IPS DF 19.7 (cell line): ENCODE measurements at regions not wholly inside any gene's neighbourhood (a gene's known extent, or its start where the extent isn't known, plus 50 kb on each side); places are given as distances from the start of the nearest gene placed in this dataset.

Experiments used
- DNase-seq: peaks from one replicate; pipeline ENCODE4 v3.0.0-alpha.2; 2013; ENCODE audit warnings: low read depth, low spot score

DNA sequence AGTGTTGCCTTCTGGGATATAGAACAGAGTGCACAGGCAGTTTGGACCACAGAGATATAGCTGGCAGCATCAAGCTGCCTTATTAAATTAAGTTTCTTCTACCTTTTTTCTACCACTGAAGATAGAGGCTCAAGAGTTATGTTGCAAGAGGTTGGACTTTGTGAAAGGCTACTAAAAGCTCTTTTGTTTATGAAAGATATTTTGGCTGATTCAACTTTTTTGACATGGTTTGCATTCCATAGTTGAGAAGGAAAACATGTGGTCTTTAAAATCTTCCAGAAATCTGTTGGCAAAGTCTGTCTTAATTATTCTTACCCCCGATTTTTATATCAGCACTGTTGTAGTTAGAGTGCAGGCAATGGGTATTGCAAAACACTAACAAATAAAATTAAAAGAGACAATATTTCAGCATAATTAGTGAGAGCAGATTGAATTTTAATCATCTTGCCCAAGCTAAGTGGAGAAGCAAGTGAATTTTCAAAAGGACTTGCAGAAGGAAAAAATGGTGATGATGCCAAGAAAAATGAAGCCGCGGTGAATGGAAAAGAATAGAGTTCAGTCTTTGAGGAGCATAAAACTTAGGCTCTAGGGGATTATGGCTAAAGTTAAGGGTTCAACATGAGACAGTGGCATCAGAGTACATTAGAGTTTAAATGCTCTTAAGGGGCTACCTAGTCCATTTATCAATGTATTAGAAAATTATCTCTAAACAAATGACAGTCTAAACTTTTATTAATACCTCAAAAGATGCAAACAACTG, 450.9 kb upstream of the CNTNAP2 start:
- no peak for DNase-seq

DNA sequence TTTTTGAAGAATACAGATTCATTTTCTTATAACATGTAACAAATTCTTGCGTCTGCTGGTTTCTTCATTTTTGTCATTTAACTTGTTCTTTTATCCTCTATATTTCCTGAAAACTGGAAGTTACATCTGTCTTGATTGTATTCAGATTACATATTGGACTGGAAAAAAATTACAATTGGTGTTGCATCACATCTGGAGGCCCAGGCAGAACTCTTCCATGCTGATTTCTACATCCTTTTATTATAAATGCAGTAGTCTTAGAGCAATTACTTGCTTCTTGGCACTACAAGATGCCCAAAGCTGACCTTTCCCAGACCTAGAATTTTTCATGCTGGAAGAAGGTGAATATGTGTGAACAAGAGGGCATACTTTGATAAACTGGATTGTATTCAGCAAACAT, 460.9 kb upstream of the CNTNAP2 start:
- no peak for DNase-seq

DNA sequence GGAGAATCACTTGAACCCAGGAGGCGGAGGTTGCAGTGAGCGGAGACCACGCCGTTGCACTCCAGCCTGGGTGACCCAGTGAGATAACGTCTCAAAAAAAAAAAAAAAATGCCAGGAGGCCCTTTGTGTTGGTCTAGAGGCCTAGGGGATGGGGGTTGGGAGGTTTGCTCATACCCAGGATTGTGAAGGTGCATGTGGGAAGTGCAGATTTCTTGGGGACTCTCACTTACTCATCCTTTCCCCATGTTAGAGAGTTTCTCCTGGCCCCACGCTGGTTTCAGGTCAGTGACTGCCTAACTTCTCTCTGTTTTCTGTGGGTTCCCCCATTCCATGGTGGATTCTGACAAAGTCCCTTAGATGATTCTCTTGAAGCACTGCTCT, 471.5 kb upstream of the CNTNAP2 start:
- no peak for DNase-seq

DNA sequence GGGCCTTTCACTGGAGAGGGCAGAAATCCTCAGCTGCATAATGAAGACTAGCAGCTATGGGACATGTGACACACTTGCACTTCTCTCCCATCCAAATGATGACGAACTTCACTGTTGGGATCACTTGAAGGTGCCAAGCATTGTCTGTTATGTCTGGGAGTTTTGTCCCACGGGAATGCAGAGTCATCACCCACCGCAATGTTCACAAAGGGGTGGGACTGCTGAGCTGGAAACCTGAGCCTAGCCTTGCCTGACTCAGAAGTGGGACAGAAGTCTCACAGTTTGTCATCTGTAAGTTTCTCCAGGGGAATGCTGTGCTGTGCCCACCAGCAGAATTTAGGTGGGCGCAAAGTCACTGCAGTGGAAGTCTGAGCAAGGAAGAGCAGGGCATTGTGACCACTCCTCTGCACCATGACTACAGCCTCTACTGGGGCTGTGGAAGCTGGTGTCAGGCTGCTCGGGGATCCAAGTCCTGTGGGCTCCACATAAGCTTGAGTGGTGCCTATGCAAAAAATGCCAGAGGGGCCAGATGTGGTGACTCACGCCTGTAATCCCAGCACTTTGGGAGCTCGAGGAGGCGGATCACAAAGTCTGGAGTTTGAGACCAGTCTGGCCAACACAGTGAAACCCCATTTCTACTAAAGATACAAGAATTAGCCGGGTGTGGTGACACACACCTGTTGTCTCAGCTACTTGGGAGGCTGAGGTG, 472.0 kb upstream of the CNTNAP2 start:
- DNase-seq = no peak

DNA sequence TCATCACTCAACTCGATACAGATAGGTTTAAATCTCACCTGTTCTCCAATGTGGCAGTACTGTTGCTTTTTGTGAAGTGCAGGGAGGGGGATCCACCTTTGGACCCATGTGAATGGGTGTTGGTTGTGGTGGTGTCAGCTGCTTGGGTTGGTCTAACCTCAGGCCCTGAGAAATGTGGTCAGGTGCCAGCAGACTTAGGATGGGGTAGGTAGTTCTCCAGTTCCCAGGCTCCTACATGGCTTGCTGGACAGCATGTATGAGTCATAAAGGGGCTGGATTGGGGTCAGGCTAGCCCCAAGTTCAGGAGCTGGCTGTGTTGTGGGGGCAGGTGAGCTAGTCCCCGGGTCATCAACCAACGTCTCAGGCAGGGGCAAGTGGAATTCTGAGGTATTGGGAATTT, 472.6 kb upstream of the CNTNAP2 start:
- DNase-seq = no peak

DNA sequence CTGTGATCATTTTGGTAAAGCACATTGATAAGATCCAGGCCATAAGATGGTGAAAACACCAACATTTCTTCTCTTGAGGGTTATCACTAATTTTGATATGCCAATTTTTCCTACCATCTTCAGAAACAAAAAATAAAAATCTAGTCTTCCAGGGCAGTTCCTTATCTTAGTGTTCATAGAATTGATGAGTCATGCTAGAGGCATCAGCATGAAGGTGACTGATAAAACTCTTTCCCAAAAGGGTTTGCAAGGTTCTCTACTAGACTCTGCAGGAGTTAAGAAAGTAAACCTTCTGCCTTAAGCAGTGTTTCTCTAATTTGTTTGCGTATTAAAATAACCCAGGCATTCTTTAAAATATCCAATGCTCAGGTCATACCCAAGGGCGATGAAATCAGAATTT, 483.1 kb upstream of the CNTNAP2 start:
- DNase-seq = no peak

DNA sequence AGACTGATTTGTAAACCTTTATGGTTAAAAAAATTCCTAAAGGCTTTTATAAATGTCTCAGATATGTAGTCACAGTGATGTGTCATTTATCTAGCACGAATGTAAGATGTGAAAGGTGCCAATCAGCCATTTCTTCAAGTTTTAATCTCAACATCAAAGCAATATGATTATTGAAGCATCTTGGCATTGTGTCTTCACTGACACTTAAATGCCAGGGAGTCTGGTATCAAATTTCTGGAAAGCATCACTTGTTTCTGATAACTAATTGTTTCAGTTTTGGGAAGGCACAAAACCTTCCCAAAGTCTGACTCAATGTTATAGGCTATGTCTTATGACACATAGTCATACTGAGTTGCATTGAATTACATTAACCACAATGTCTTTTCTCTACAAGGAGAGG, 492.0 kb upstream of the CNTNAP2 start:
- DNase-seq = no peak

DNA sequence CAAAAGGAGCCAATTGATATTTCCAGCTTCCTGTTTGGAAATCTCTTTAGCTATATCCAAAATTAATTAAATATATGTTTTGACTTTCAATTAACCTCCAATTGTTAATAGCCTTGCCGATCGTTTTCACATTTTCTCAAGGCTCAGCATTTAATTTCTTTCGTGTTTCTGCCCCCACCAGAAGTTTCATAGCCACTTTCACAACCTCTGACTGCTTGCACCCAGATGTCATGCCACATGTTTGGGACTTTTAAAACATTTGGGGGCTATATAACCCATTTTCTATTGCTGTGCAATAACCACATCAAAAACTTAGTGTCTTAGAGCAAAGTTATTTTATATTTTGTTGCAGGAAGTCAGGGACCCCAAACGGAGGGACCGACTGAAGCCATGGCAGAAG, 510.6 kb upstream of the CNTNAP2 start:
- DNase-seq = no peak

DNA sequence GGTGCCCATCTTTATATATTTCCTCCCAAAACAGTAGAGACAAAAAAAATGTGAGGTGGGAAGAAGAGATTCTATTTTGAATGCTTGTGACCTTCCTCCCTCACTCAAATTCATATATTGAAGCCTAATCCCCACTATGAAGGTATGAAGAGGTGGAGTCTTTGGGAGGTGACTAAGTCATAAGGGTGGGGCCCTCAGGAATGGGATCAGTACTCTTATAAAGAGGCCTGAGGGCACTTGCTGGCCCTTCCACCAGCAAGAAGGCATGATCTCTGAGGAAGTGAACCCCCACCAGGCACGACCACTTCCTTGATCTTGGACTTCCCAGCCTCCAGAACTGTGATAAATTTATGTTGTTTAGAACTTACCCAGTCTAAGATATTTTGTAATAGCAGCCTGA, 517.2 kb upstream of the CNTNAP2 start:
- DNase-seq = no peak

DNA sequence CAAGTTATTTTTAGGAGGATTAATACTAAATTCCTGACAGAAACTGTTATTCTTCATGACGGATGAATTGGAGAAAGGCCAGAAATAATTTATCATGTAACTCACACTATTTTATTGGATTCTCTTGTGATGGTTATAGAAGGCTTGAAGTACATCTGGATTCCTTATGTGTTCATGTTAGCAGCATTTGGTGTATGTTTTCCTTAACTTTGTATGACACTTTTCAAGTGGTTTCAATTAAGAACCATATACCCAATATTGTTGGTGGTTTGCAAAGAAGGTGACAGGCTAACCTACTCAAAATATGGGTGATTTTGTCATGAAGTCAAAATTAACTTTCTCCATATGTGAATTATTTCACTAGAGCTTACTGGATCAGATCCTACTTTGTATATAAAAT, 532.2 kb upstream of the CNTNAP2 start:
- DNase-seq = no peak

DNA sequence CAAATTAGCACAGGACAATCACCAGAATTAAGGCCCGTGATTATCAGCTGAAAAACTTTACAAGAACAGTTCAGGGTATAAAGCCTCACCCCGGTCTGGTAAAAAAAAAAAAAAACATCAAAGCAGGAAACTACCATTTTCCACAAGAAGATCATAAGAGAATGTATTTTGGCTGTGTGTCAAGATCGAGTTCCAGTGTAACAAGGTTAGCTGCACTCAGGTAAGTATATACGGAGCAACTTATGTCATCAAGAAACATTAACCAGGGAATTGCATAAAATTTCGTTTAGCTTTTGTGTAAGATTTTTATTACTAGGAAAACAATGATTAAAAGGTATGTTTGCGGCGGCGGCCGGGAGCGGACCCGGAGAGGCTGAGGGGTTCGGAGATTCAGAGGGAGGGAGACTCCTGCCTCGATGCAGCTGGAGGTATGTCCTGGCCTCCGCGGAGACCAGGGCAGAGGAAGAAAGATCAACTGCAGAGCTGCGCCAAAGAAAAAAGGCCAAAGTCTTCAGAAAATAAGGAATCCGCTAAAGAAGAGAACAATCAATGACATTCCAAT, 533.8 kb upstream of the CNTNAP2 start:
- no peak for DNase-seq

DNA sequence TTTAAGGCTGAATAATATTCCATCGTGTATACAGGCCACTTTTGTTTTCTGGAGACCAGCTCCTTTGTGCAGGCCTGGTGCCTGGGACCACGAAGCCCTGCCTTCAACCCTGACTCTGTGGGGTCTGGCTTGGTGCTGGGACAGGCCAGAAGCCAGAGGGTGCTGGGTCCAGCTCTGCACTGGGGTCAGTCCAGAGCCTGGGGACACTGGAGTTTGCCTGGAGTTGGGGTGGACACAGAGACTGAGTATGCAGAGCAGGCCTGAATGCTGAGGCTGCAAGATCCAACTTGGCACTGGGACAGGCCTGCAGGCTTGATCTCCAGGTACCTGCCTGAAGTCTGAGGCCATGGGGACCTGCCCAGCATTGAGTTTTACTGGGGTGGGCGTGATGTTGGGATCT, 558.8 kb upstream of the CNTNAP2 start:
- DNase-seq = no peak

DNA sequence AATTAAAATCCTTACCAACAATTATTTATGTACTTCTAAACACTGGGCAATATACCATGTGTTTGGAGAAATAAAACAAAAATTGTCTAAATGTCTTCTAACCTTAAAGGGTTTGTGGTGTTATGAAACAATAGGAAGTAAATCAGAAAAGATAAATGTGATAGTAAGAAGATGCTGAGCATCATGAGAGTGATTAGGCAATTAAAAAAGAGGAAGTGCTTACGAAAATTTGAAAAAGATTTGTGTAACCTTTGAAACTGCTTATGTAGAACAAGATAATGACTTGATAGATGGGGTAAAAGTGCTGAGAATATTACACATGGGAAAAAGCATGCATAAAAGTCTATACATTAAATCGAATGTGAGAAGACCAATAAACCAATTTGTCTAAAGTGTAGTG, 573.4 kb upstream of the CNTNAP2 start:
- DNase-seq = no peak

DNA sequence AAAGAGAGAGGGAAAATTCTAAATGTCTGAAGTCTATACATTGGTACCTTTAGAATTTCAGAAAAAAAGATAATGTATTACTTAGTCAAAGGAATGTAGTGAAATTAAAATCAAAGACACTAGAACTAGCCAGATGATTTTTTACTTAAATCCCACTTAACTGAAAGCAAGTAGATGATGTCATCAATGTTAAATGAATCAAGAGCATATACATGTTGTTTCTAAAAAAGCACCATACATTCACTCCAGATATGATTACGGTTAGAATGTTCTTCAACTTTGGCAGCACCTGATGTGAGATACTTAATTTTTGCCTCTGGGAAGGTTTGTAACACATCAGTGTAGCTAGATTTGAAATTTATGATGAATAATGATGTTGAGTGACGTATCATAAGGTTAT, 576.7 kb upstream of the CNTNAP2 start:
- DNase-seq = no peak

DNA sequence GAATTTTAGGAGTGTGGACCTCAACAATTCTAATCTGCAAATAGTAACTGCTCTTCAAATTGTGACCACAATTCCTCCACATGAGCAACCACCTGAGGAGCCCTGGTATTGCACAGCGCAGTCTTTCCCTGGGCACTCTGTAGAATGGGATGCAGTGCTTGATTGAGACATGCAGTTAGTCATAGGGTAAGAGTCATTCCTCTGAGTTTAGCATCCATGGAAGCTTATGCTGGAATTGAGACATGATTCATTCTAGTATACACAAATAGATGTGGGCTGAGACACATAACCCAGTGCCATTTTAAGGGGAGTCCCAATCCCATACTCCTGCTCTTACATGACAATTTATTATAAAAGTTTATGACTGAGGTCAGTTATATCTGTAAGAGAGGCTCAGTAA, 582.3 kb upstream of the CNTNAP2 start:
- DNase-seq = no peak

DNA sequence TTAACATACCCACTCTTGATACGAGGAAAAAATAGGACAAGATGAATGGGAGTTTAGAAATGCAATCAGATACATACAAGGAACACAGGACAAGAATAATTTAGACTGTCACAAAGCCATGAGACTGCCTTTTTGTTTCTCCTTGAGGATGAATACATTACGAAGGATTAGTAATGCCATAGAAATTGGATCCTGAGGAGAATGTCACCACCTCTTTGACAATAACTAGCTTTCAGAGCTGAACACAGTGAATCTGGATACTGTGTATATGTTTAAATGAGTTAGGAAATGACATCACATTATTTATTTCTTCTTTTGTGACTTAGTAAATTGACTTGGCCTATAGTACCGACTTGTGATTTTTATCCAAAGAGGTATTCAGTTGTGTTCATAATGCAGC, 596.3 kb upstream of the CNTNAP2 start:
- no peak for DNase-seq

DNA sequence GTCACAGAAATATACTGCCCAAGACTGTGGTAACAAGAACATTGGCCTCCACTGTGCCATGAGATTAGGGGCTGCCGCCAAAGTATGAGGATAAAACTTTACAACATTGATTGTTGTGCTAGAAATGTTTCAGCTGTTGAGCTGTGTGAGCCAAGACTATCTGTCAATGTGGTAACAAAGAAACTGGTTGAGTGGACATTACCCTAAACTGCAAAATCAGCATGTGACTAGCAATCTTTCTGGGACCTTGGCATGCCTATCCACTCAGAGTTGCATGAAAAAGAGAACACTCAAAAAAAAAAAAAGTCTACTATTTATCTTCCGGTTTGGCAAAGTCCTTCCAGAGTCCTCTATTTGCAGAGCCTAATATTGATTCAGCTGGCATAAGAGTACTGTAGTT, 605.6 kb upstream of the CNTNAP2 start:
- DNase-seq = no peak

DNA sequence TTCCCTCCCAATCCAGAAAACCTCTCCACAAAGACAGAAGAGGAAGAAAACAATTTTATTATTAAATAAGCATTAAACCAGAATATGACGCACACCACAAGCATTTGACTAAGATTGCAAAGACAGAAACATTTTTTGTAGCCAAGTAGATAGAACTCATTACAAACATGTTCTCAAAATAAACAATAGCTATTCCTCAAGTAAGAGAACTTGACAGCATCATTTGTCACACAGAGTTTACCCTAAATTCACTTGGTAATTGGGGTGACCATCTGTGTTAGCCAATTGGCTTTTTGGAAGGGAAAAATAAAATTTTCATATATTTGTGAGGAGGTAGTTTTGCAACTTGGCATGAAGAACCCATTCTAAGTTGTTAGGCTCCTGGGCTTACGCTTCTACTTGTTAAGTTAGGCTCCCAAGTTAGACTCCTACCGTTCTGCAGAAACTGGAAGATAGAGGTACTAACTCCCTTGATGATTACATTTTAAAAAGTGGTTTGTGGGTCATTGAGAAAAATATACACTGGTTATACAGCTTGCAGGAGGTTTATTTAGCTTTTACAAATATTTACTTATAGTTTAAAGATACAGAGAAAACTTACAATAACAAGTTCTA, 618.6 kb upstream of the CNTNAP2 start:
- no peak for DNase-seq

DNA sequence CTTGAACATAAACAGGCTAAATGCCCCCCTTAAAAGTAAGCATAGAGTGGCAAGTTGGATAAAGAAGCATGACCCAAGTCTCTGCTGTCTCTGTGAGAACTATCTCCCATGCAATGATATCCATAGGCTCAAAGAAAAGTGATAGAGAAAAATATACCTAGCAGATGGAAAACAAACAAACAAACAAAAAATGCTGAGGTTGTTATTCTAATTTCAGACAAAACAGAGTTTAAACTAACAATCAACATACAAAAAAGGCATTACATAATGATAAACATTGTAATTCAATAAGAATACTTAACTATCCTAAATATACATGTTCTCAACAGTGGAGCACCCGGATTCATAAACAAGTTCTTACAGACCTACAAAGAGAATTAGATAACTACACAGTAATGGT, 626.2 kb upstream of the CNTNAP2 start:
- no peak for DNase-seq

DNA sequence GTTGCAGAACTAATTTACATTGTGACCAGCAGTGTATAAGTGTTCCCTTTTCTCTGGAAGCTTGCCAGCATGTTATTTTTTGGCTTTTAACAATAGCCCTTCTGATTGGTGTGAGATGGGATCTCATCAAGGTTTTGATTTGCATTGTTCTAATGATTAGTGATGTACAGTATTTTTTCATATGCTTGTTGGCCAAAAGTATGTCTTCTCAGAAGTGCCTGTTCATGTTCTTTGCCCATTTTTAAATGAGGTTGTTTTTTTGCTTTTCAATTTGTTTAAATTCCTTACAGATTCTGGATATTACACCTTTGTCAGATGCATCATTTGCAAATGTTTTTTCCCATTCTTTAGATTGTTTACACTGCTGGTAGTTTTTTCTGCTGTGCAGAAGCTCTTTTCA, 627.0 kb upstream of the CNTNAP2 start:
- DNase-seq = no peak

DNA sequence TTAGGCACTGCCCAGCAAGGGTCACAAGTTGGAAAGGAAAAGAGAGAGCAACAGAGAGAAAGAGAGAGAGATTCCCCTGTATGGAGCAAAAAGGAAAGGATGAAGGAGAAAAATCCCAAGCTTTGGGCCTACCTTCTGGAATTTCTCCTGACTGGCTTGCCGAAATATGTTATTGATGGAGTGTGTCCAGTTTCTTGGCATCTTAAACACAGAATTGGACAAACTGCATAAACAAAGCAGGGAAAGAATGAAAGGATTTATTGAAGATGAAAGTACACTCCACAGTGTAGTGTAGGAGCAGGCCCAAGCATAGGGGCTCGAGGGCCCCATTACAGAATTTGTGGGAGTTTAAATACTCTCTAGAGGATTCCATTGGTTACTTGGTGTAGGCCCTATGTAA, 627.8 kb upstream of the CNTNAP2 start:
- no peak for DNase-seq

DNA sequence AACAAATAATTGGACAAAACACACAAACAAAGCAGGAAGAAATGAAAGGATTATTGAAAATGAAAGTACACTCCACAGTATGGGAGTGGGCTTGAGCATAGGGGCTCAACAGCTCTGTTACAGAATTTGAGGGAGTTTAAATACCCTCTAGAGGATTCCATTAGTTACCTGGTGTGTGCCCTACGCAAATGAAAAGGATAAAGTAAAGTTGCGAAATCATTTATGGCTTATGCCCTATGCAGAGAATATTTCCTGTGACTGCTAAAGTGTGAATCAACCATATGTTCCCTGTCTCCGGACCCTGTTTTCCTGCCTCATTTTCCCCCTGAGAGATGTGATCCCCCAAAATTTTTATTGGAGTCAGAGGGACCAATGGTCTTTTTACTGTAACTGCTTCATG, 634.6 kb upstream of the CNTNAP2 start:
- DNase-seq = no peak

DNA sequence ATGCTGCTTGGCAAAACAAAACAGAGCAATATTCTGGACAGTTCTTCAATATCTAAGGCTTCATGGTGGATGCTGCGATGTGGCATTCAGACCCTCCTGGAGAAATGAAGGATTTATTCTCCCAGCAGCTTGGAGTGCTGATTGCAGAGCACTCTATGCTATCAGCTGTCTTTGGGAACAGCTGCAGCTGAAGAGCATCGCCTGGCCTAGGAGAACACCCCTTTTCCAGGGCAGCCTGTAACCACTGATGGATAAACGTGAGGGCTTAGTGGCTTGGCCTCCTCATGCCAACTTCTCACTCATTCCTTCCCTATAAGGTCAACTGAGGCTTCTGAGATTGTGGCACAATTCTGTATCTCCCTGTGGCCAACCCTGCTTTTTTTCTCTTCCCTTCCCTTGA, 638.1 kb upstream of the CNTNAP2 start:
- no peak for DNase-seq
